IMR-90 (cell line): ENCODE measurements at regions not wholly inside any gene's neighbourhood (a gene's known extent, or its start where the extent isn't known, plus 50 kb on each side); places are given as distances from the start of the nearest gene placed in this dataset.

Source experiments
- ATAC-seq: fragments of 200-7000 bp; cut with Tn5 transposase; 2 replicates; pipeline ENCODE4 v1.9.1; 2020; ENCODE audit warnings: low read depth, mild to moderate bottlenecking, moderate library complexity
- BruUV-seq: library from RNA; stranded (reverse); fragments of 400-500 nt; replicated peaks from 2 replicates; lab custom pipeline; 2021; lab: Mats Ljungman, UMichigan
- CTCF ChIA-PET: fragments of 300-600 bp; formaldehyde crosslinking; extraction: SDS; loops from one replicate; lab custom pipeline; 2021; ENCODE audit warnings: antibody characterized with exemption; lab: Yijun Ruan, JAX
- POLR2A ChIA-PET: fragments of 300-600 bp; sonication (Branson Sonifier 250); formaldehyde crosslinking; loops from one replicate; lab custom pipeline; 2022; ENCODE audit warnings: antibody characterized with exemption; ENCODE audit not compliant: unreplicated experiment; lab: Charles Lee
- DNase-seq: peaks from one replicate; pipeline ENCODE4 v3.0.0; 2013
- H2AFZ ChIP-seq: replicated peaks from 2 replicates; pipeline ENCODE3; 2013; ENCODE audit warnings: low read length, mild to moderate bottlenecking; ENCODE audit not compliant: poor library complexity
- H2AK5ac ChIP-seq: 2 replicates; pipeline ENCODE4 v1.6.1; 2013; ENCODE audit warnings: low read depth, low read length, inconsistent platforms
- H2AK9ac ChIP-seq: replicated peaks from 2 replicates; pipeline ENCODE3; 2013; ENCODE audit warnings: mild to moderate bottlenecking, low read depth, low read length, moderate library complexity; ENCODE audit not compliant: poor library complexity
- H2BK120ac ChIP-seq: 2 replicates; pipeline ENCODE4 v1.6.1; 2013; ENCODE audit warnings: low read depth, low read length, inconsistent platforms
- H2BK15ac ChIP-seq: 3 replicates; pipeline ENCODE4 v1.6.1; 2013; ENCODE audit warnings: low read depth, low read length, inconsistent platforms
- H2BK20ac ChIP-seq: 2 replicates; pipeline ENCODE4 v1.6.1; 2013; ENCODE audit warnings: low read depth, mild to moderate bottlenecking, inconsistent platforms, low read length, moderate library complexity
- H2BK5ac ChIP-seq: 2 replicates; pipeline ENCODE4 v1.6.1; 2013; ENCODE audit warnings: mild to moderate bottlenecking, low read depth, low read length, inconsistent platforms; ENCODE audit not compliant: poor library complexity, severe bottlenecking
- H3K14ac ChIP-seq: replicated peaks from 2 replicates; pipeline ENCODE4 v1.6.1; 2013; ENCODE audit warnings: low read depth, low read length, inconsistent platforms
- H3K18ac ChIP-seq: 2 replicates; pipeline ENCODE4 v1.6.1; 2013; ENCODE audit warnings: low read depth, low read length, control low read depth
- H3K23ac ChIP-seq: 2 replicates; pipeline ENCODE4 v1.6.1; 2013; ENCODE audit warnings: low read depth, low read length, inconsistent platforms
- H3K27ac ChIP-seq: 2 replicates; pipeline ENCODE4 v1.5.1; 2013; ENCODE audit warnings: mild to moderate bottlenecking, control low read depth, low read length; ENCODE audit not compliant: insufficient read depth
- H3K27me3 ChIP-seq: 2 replicates; pipeline ENCODE4 v1.6.1; 2013; ENCODE audit warnings: low read length; ENCODE audit not compliant: control insufficient read depth, insufficient read depth
- H3K36me3 ChIP-seq: 2 replicates; pipeline ENCODE4 v1.6.1; 2013; ENCODE audit warnings: low read length, mixed read lengths; ENCODE audit not compliant: control insufficient read depth, insufficient read depth
- H3K4ac ChIP-seq: 2 replicates; pipeline ENCODE4 v1.6.1; 2013; ENCODE audit warnings: low read depth, low read length, inconsistent platforms
- H3K4me1 ChIP-seq: 2 replicates; pipeline ENCODE4 v1.6.1; 2013; ENCODE audit warnings: low read length, mixed read lengths; ENCODE audit not compliant: control insufficient read depth, insufficient read depth
- H3K4me2 ChIP-seq: 2 replicates; pipeline ENCODE4 v1.6.1; 2013; ENCODE audit warnings: low read depth, mild to moderate bottlenecking, control low read depth, low read length, moderate library complexity
- H3K4me3 ChIP-seq: 2 replicates; pipeline ENCODE4 v1.5.1; 2013; ENCODE audit warnings: low read depth, mild to moderate bottlenecking, control low read depth, low read length, moderate library complexity; ENCODE audit not compliant: insufficient read depth
- H3K56ac ChIP-seq: 2 replicates; pipeline ENCODE4 v1.6.1; 2013; ENCODE audit warnings: low read length, inconsistent platforms; ENCODE audit not compliant: insufficient read depth; ENCODE audit errors: extremely low read depth
- H3K79me1 ChIP-seq, 2 experiments: 2 replicates each; pipeline ENCODE4 v1.6.1; 2013; ENCODE audit warnings: low read length in 2 of 2, inconsistent platforms in 1 of 2, low read depth in 1 of 2
- H3K9ac ChIP-seq: 2 replicates; pipeline ENCODE4 v1.6.1; 2013; ENCODE audit warnings: low read depth, low read length, control low read depth
- H3K9me1 ChIP-seq: 2 replicates; pipeline ENCODE4 v1.6.1; 2013; ENCODE audit warnings: low read length, inconsistent platforms; ENCODE audit not compliant: insufficient read depth
- H3K9me3 ChIP-seq: 2 replicates; pipeline ENCODE4 v1.6.1; 2013; ENCODE audit warnings: low read length; ENCODE audit not compliant: control insufficient read depth, insufficient read depth
- H4K20me1 ChIP-seq: 2 replicates; pipeline ENCODE4 v1.6.1; 2013; ENCODE audit warnings: low read length, inconsistent platforms; ENCODE audit not compliant: insufficient read depth
- H4K5ac ChIP-seq: 2 replicates; pipeline ENCODE4 v1.6.1; 2013; ENCODE audit warnings: mild to moderate bottlenecking, low read depth, low read length, control low read depth
- H4K8ac ChIP-seq, 2 experiments: 2 replicates each; pipeline ENCODE4 v1.6.1; 2013; ENCODE audit warnings: low read depth in 2 of 2, low read length in 2 of 2, control low read depth in 1 of 2, inconsistent platforms in 1 of 2
- H4K91ac ChIP-seq: 2 replicates; pipeline ENCODE4 v1.6.1; 2013; ENCODE audit warnings: low read depth, low read length, inconsistent platforms; ENCODE audit not compliant: insufficient read depth
- BHLHE40 ChIP-seq: fragments of 150-350 bp; IDR thresholded peaks from 2 replicates; pipeline ENCODE4 v1.6.1; 2016; ENCODE audit warnings: mild to moderate bottlenecking, low read depth, low read length
- CEBPB ChIP-seq: IDR thresholded peaks from 2 replicates; pipeline ENCODE4 v1.6.1; 2012; ENCODE audit warnings: low read depth, low read length, improper control_type of control experiment
- FOS ChIP-seq: fragments of 150-350 bp; IDR thresholded peaks from 2 replicates; pipeline ENCODE4 v1.6.1; 2016; ENCODE audit warnings: low read depth, low read length
- MAZ ChIP-seq: IDR thresholded peaks from 2 replicates; pipeline ENCODE4 v1.6.1; 2012; ENCODE audit warnings: low read depth, mild to moderate bottlenecking, low read length, improper control_type of control experiment, moderate library complexity, borderline replicate concordance
- NFE2L2 ChIP-seq: fragments of 150-350 bp; IDR thresholded peaks from 2 replicates; pipeline ENCODE4 v1.6.1; 2016; ENCODE audit warnings: low read depth, mild to moderate bottlenecking, low read length
- WGBS, 2 experiments: methylation state at CpG; one replicate each; pipeline versions ENCODE4 v1.1.5 to v1.1.7; 2013; ENCODE audit warnings: missing lambda C conversion rate in 2 of 2; ENCODE audit not compliant: insufficient read length in 1 of 2; ENCODE audit errors: extremely low coverage in 2 of 2; 5-methylcytosine and 5-hydroxymethylcytosine counted together
- dilution Hi-C: fragments of 300-500 bp; cut with HindIII; formaldehyde crosslinking; loops from one replicate; pipeline ENCODE4 v1.14.3; 2018; ENCODE audit warnings: low sequenced_read_pairs; ENCODE audit not compliant: unreplicated experiment
- in situ Hi-C: fragments of 300-500 bp; cut with MboI; formaldehyde crosslinking; loops from 3 replicates; pipeline ENCODE4 v1.14.3; 2019; ENCODE audit warnings: low sequenced_read_pairs, inconsistent platforms, mixed read lengths
- intact Hi-C: fragments of 100-400 bp; cut with micrococcal nuclease; formaldehyde crosslinking; loops from 2 replicates; pipeline ENCODE4 v1.10.0; 2022

DNA sequence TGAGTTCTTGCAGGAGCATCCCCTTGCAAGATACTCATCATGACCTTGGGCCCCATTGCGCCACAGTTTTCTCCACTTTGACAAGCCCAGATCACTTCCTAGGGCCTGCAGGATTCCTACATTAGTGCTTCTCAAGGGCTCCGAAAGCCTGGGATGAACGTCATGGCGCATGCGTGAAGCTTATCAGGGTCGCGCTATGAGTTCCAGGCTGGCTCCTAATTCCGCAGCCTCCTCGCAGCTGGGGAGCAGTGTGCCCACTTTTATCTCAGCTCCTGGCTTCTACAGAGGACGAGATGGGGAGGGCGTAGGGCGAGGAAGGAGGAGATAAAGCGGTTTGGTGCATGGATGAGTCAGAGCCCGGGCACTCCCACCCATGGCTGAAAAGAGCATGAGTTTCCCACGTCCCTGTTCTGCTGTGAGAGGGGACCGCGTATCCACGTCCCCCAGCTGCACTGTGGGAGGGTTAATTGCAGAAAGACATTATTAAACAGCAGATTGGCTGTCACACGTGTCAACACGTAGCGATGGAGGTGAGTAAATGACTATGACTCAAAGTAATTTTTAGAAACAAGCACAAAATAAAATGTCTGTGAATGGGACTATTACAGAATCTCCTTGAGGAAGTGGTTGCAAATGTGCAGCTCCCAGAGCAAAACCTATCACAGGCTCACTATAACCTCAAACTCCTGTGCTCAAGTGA, 72.9 kb upstream of the DSP start:
- H3K4me2 ChIP-seq: peak overlapping the region; percentile 71
- POLR2A ChIA-PET: no interaction called here

More for the DNA sequence above, 72.9 kb upstream of the DSP start:
- Histone ChIP-seq H2BK5ac (peak overlapping the region; percentile 18), H3K79me1 (no peaks in the 10 kb centered on the region), H3K23ac (peak overlapping the region; percentile 72; the same call in 1 of the 2 replicates), H2AK5ac (no peak overlapping the region), H4K91ac (no peak overlapping the region), H2AFZ (peak overlapping the region; percentile 90), H3K36me3 (no peaks in the 10 kb centered on the region), H2BK20ac (no peak overlapping the region; the same call in 1 of the 2 replicates), H3K4me1 (peaks cover 8% of the 10 kb centered on the region), H3K27ac (peak overlapping the region; percentile 6), H3K56ac (no peak overlapping the region), H2BK120ac (peak overlapping the region; percentile 58), H3K27me3 (no peaks in the 10 kb centered on the region), H2BK15ac (no peak overlapping the region), H4K8ac (peak overlapping the region in 1 of 2 experiments; percentile 87; a peak in 2 of 4 replicates), H2AK9ac (peak overlapping the region; percentile 31), H3K14ac (peak overlapping the region; percentile 70), H3K18ac (peak overlapping the region; percentile 71; the same call in 1 of the 2 replicates), H4K20me1 (no peaks in the 10 kb centered on the region), H3K4me3 (peak overlapping the region; percentile 35; the same call in 1 of the 2 replicates), H3K9ac (no peak overlapping the region), H3K9me3 (no peaks in the 10 kb centered on the region), H3K4ac (peak overlapping the region; percentile 83), H4K5ac (peak overlapping the region; percentile 24; the same call in 1 of the 2 replicates), H3K9me1 (no peaks in the 10 kb centered on the region; the same call in 1 of the 2 replicates)
- CTCF ChIA-PET: no interaction called here
- TF ChIP-seq NFE2L2 (no peak), CEBPB (peak; percentile 60), MAZ (no peak), BHLHE40 (peak; percentile 44; the same call in 1 of the 2 replicates), FOS (peak; percentile 63; the same call in 1 of the 2 replicates)
- intact Hi-C loops (no loop called here), in situ Hi-C loops (no loop called here), dilution Hi-C loops (no loop called here)
- WGBS, 2 experiments: 21% methylated on average over 5 of the region's 21 CpGs; no CpG with 5 or more reads in 1 of the 2 experiments
- BruUV-seq: no TSS peak
- ATAC-seq: peak; percentile 78
- peak; percentile 66 for DNase-seq
